ENCODE measurements at regions not wholly inside any gene's neighbourhood (a gene's known extent, or its start where the extent isn't known, plus 50 kb on each side); places are given as distances from the start of the nearest gene placed in this dataset.

- no peaks in the 10 kb centered on the region for H3K36me3 ChIP-seq (ENCODE audit: control insufficient read depth, insufficient read depth, low read length)
- no peak for TF ChIP-seq CTCF (IDR thresholded peaks at IDR 0.05; ENCODE audit: insufficient read depth, low read length, poor library complexity, severe bottlenecking)
- DNase-seq (ENCODE audit: low read depth) = no peak
Observed at GRCh38 chr10:78843495-78843894, 225.3 kb upstream of the ZMIZ1 start.

GRCh38 chr10:78844960-78845607 is 223.7 kb upstream of the ZMIZ1 start:
- H3K4me3 ChIP-seq (ENCODE audit: low read depth, low read length) = no peak overlapping the region
- H3K27me3 ChIP-seq (ENCODE audit: control insufficient read depth, insufficient read depth, low read length) = peaks cover 8% of the 10 kb centered on the region
- DNase-seq (ENCODE audit: low read depth) = no peak
- no peak for TF ChIP-seq CTCF (IDR thresholded peaks at IDR 0.05; ENCODE audit: insufficient read depth, low read length, poor library complexity, severe bottlenecking)
- H3K36me3 ChIP-seq (ENCODE audit: control insufficient read depth, insufficient read depth, low read length) = no peaks in the 10 kb centered on the region

More at GRCh38 chr10:78843495-78843894, 225.3 kb upstream of the ZMIZ1 start:
- Histone ChIP-seq H3K27me3 (ENCODE audit: control insufficient read depth, insufficient read depth, low read length) (peaks cover 8% of the 10 kb centered on the region), H3K4me3 (ENCODE audit: low read depth, low read length) (no peak overlapping the region)

- no peak for DNase-seq (ENCODE audit: low read depth)
- Histone ChIP-seq H3K36me3 (ENCODE audit: control insufficient read depth, insufficient read depth, low read length) (no peaks in the 10 kb centered on the region), H3K27me3 (ENCODE audit: control insufficient read depth, insufficient read depth, low read length) (peaks cover 8% of the 10 kb centered on the region), H3K4me3 (ENCODE audit: low read depth, low read length) (no peak overlapping the region)
- TF ChIP-seq CTCF (IDR thresholded peaks at IDR 0.05; ENCODE audit: insufficient read depth, low read length, poor library complexity, severe bottlenecking) = no peak
Observed at GRCh38 chr10:78846071-78846470, 222.7 kb upstream of the ZMIZ1 start.

GRCh38 chr10:78846760-78847159 is 222.0 kb upstream of the ZMIZ1 start:
- H3K4me3 ChIP-seq (ENCODE audit: low read depth, low read length) = no peak overlapping the region
- no peak for TF ChIP-seq CTCF (IDR thresholded peaks at IDR 0.05; ENCODE audit: insufficient read depth, low read length, poor library complexity, severe bottlenecking)
- peaks cover 8% of the 10 kb centered on the region for H3K27me3 ChIP-seq (ENCODE audit: control insufficient read depth, insufficient read depth, low read length)
- no peak for DNase-seq (ENCODE audit: low read depth)
- no peaks in the 10 kb centered on the region for H3K36me3 ChIP-seq (ENCODE audit: control insufficient read depth, insufficient read depth, low read length)

GRCh38 chr10:78847485-78847884 is 221.3 kb upstream of the ZMIZ1 start:
- DNase-seq (ENCODE audit: low read depth) = no peak
- no peak for TF ChIP-seq CTCF (IDR thresholded peaks at IDR 0.05; ENCODE audit: insufficient read depth, low read length, poor library complexity, severe bottlenecking)
- Histone ChIP-seq H3K36me3 (ENCODE audit: control insufficient read depth, insufficient read depth, low read length) (no peaks in the 10 kb centered on the region), H3K4me3 (ENCODE audit: low read depth, low read length) (no peak overlapping the region), H3K27me3 (ENCODE audit: control insufficient read depth, insufficient read depth, low read length) (peaks cover 6% of the 10 kb centered on the region)

DNA sequence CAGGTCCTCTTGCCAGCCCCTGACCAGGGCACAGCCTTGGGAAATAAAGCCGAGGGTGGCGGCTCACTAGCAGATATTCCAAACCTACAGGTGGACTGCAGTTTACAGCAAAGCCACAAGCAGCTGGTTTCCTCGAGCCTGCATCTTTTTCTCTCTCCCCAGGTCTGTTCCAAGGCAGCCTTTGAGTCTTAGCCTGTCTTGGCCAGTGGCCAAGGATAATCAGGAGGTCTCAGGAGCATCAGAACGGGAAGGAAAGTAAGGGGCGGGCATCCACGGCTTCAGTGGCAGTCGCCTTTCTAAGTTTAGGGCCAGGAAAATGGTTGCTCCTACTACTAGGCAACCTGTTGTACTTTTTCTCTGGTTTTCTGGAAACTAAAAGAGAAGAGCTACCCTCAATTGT is 219.7 kb upstream of the ZMIZ1 start:
- Histone ChIP-seq H3K27me3 (ENCODE audit: control insufficient read depth, insufficient read depth, low read length) (peaks cover 6% of the 10 kb centered on the region), H3K36me3 (ENCODE audit: control insufficient read depth, insufficient read depth, low read length) (no peaks in the 10 kb centered on the region), H3K4me3 (ENCODE audit: low read depth, low read length) (no peak overlapping the region)
- no peak for TF ChIP-seq CTCF (IDR thresholded peaks at IDR 0.05; ENCODE audit: insufficient read depth, low read length, poor library complexity, severe bottlenecking)
- no peak for DNase-seq (ENCODE audit: low read depth)
